GM12891 (cell line): ENCODE measurements at regions not wholly inside any gene's neighbourhood (a gene's known extent, or its start where the extent isn't known, plus 50 kb on each side); places are given as distances from the start of the nearest gene placed in this dataset.

Experiments
- POLR2A ChIP-seq: IDR thresholded peaks from 2 replicates; pipeline ENCODE4 v1.6.1; 2011; ENCODE audit warnings: low read depth, low read length, control low read depth
- POLR2AphosphoS5 ChIP-seq: IDR thresholded peaks from 2 replicates; pipeline ENCODE4 v1.6.1; 2011; ENCODE audit warnings: low read depth, low read length, control low read depth
- TAF1 ChIP-seq: IDR thresholded peaks from 2 replicates; pipeline ENCODE4 v1.6.1; 2011; ENCODE audit warnings: low read depth, low read length, control low read depth

GRCh38 chr4:74670583-74670982, 123.7 kb downstream of the BTC start:
- TF ChIP-seq POLR2A (no peak), TAF1 (no peak), POLR2AphosphoS5 (no peak)
